ENCODE measurements at regions not wholly inside any gene's neighbourhood (a gene's known extent, or its start where the extent isn't known, plus 50 kb on each side); places are given as distances from the start of the nearest gene placed in this dataset.
"Not testable (repeated sequence)": the region's sequence is repeated elsewhere in the genome, so short reads cannot be mapped to it uniquely, and the experiment has no call there.

- peak in 2 of 3 donors; percentile 27 to 64 for DNase-seq
- H3K4me3 ChIP-seq = no peak overlapping the region
- H3K4me1 ChIP-seq (ENCODE audit: control insufficient read depth in 5 of 5, insufficient read depth in 5 of 5, low read length in 5 of 5) = no peaks in the 10 kb centered on the region
- no peak for TF ChIP-seq CTCF (IDR thresholded peaks at IDR 0.05; ENCODE audit: control extremely low read depth, extremely low read depth)
- no peaks in the 10 kb centered on the region for H3K9me3 ChIP-seq (ENCODE audit: control insufficient read depth in 4 of 4, insufficient read depth in 3 of 4, low read length in 3 of 4)
- H3K36me3 ChIP-seq (ENCODE audit: control insufficient read depth in 4 of 4, insufficient read depth in 4 of 4, low read length in 4 of 4) = no peaks in the 10 kb centered on the region
- H3K27ac ChIP-seq (ENCODE audit: low read depth in 1 of 2, low read length in 1 of 2) = no peak overlapping the region
- H3K9ac ChIP-seq (ENCODE audit: insufficient read depth in 1 of 2, low read length in 2 of 2) = no peak overlapping the region
- H3K27me3 ChIP-seq (ENCODE audit: control insufficient read depth in 3 of 3, insufficient read depth in 3 of 3, low read length in 2 of 3) = no peaks in the 10 kb centered on the region
- ATAC-seq (ENCODE audit: insufficient read depth, low FRiP score) = no peak
- 83 to 89% methylated on average over 2 of the region's 2 CpGs for WGBS, 2 donors
These were observed 560.8 kb upstream of the FAM98A start for GRCh38 chr2:34159901-34160300.

- no peak overlapping the region for H3K9ac ChIP-seq (ENCODE audit: insufficient read depth in 1 of 2, low read length in 2 of 2)
- no peaks in the 10 kb centered on the region for H3K36me3 ChIP-seq (ENCODE audit: control insufficient read depth in 4 of 4, insufficient read depth in 4 of 4, low read length in 4 of 4)
- 83 to 84% methylated on average over 1 of the region's 1 CpG for WGBS, 2 donors
- DNase-seq (no peak), ATAC-seq (ENCODE audit: insufficient read depth, low FRiP score) (no peak)
- no peak overlapping the region for H3K4me3 ChIP-seq
- H3K4me1 ChIP-seq (ENCODE audit: control insufficient read depth in 5 of 5, insufficient read depth in 5 of 5, low read length in 5 of 5) = no peaks in the 10 kb centered on the region
- no peak overlapping the region for H3K27ac ChIP-seq (ENCODE audit: low read depth in 1 of 2, low read length in 1 of 2)
- no peaks in the 10 kb centered on the region for H3K27me3 ChIP-seq (ENCODE audit: control insufficient read depth in 3 of 3, insufficient read depth in 3 of 3, low read length in 2 of 3)
- no peaks in the 10 kb centered on the region for H3K9me3 ChIP-seq (ENCODE audit: control insufficient read depth in 4 of 4, insufficient read depth in 3 of 4, low read length in 3 of 4)
- no peak for TF ChIP-seq CTCF (IDR thresholded peaks at IDR 0.05; ENCODE audit: control extremely low read depth, extremely low read depth)
These were observed 554.4 kb upstream of the FAM98A start for GRCh38 chr2:34153484-34153883.

DNA sequence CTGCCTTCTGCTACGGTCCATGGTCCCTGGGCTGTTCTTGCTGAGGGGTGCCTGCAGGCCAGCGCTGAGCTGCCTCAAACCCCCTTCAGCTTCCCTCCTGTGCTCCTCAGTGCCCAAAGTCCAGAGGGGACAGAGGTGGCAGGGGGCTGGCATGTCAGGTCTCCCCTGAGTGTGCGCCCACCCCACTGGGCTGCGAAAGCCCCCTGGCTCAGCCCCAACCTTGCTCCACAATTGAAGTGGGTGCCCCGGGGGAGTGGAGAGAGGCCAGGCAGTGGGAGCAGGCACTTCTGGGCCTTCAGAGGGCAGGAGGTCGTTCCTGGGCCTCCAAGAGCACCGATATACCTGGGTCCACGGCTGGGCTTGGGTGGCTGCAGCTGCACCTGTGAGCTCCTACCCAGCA is 548.7 kb upstream of the FAM98A start:
- Histone ChIP-seq H3K9ac (ENCODE audit: insufficient read depth in 1 of 2, low read length in 2 of 2) (no peak overlapping the region), H3K36me3 (ENCODE audit: control insufficient read depth in 4 of 4, insufficient read depth in 4 of 4, low read length in 4 of 4) (no peaks in the 10 kb centered on the region), H3K27ac (ENCODE audit: low read depth in 1 of 2, low read length in 1 of 2) (no peak overlapping the region), H3K4me3 (no peak overlapping the region), H3K9me3 (ENCODE audit: control insufficient read depth in 4 of 4, insufficient read depth in 3 of 4, low read length in 3 of 4) (peaks cover 0 to 1% (median 0%) of the 10 kb centered on the region in 4 donors), H3K27me3 (ENCODE audit: control insufficient read depth in 3 of 3, insufficient read depth in 3 of 3, low read length in 2 of 3) (no peaks in the 10 kb centered on the region), H3K4me1 (ENCODE audit: control insufficient read depth in 5 of 5, insufficient read depth in 5 of 5, low read length in 5 of 5) (no peaks in the 10 kb centered on the region)
- ATAC-seq (ENCODE audit: insufficient read depth, low FRiP score) (no peak), DNase-seq (no peak)
- TF ChIP-seq CTCF (IDR thresholded peaks at IDR 0.05; ENCODE audit: control extremely low read depth, extremely low read depth) = no peak
- 92 to 93% methylated on average over 8 of the region's 8 CpGs for WGBS, 2 donors

DNA sequence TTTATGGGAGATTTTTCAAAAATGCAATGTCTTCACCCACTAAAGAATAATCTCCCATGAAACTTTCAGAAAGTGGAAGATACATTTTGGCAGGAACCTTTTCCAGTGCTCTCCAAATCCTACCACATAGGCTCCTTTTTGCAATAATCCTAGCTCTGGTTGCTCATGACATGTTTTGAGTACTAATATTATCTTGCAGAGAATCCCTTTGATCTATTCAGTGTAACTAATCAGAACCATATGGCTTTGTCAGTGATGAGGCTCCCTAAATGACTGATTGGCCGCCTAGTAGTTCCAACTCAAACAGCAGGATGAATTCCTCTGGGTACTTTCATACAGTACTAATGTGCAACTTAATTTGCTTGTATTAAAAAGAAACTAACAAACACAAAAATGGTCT is 544.0 kb upstream of the FAM98A start:
- Histone ChIP-seq H3K36me3 (ENCODE audit: control insufficient read depth in 4 of 4, insufficient read depth in 4 of 4, low read length in 4 of 4) (no peaks in the 10 kb centered on the region), H3K4me1 (ENCODE audit: control insufficient read depth in 5 of 5, insufficient read depth in 5 of 5, low read length in 5 of 5) (no peaks in the 10 kb centered on the region), H3K27me3 (ENCODE audit: control insufficient read depth in 3 of 3, insufficient read depth in 3 of 3, low read length in 2 of 3) (no peaks in the 10 kb centered on the region), H3K9me3 (ENCODE audit: control insufficient read depth in 4 of 4, insufficient read depth in 3 of 4, low read length in 3 of 4) (peaks cover 0 to 3% (median 0%) of the 10 kb centered on the region in 4 donors), H3K4me3 (no peak overlapping the region), H3K27ac (ENCODE audit: low read depth in 1 of 2, low read length in 1 of 2) (no peak overlapping the region), H3K9ac (ENCODE audit: insufficient read depth in 1 of 2, low read length in 2 of 2) (no peak overlapping the region)
- DNase-seq = peak in 2 of 3 donors; percentile 7 to 31
- no peak for TF ChIP-seq CTCF (IDR thresholded peaks at IDR 0.05; ENCODE audit: control extremely low read depth, extremely low read depth)
- no peak for ATAC-seq (ENCODE audit: insufficient read depth, low FRiP score)
- 76 to 78% methylated on average over 1 of the region's 1 CpG for WGBS, 2 donors

DNA sequence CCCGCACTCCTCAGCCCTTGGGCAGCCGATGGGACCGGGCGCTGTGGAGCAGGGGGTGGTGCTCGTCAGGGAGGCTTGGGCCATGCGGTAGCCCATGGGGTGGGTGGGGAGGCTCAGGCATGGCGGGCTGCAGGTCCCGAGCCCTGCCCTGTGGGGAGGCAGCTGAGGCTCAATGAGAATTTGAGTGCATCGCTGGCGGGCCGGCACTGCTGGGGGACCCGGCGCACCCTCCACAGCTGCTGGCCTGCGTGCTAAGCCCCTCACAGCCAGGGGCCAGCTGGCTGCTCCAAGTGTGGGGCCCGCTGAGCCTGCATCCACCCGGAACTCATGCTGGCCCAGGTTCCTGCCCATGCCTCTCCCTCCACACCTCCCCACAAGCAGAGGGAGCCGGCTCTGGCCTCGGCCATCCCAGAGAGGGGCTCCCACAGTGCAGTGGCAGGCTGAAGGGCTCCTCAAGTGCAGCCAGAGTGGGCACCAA is 543.5 kb upstream of the FAM98A start:
- not testable (repeated sequence) for H3K4me1 ChIP-seq (ENCODE audit: control insufficient read depth in 5 of 5, insufficient read depth in 5 of 5, low read length in 5 of 5); H3K27ac ChIP-seq (ENCODE audit: low read depth in 1 of 2, low read length in 1 of 2); H3K4me3 ChIP-seq; H3K9me3 ChIP-seq (ENCODE audit: control insufficient read depth in 4 of 4, insufficient read depth in 3 of 4, low read length in 3 of 4); H3K9ac ChIP-seq (ENCODE audit: insufficient read depth in 1 of 2, low read length in 2 of 2); DNase-seq; ATAC-seq (ENCODE audit: insufficient read depth, low FRiP score); H3K36me3 ChIP-seq (ENCODE audit: control insufficient read depth in 4 of 4, insufficient read depth in 4 of 4, low read length in 4 of 4); H3K27me3 ChIP-seq (ENCODE audit: control insufficient read depth in 3 of 3, insufficient read depth in 3 of 3, low read length in 2 of 3)
- 94 to 96% methylated on average over 18 of the region's 18 CpGs for WGBS, 2 donors

DNA sequence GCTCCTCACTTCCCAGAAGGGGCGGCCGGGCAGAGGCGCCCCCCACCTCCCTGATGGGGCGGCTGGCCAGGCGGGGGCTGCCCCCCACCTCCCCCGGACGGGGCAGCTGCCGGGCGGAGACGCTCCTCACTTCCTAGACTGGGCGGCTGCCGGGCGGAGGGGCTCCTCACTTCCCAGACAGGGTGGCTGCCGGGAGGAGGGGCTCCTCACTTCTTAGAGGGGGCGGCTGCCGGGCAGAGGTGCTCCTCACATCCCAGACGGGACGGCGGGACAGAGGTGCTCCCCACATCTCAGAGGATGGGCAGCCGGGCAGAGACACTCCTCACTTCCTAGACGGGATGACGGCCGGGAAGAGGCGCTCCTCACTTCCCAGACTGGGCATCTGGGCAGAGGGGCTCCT is 534.0 kb upstream of the FAM98A start:
- H3K27ac ChIP-seq (ENCODE audit: low read depth in 1 of 2, low read length in 1 of 2); H3K4me1 ChIP-seq (ENCODE audit: control insufficient read depth in 5 of 5, insufficient read depth in 5 of 5, low read length in 5 of 5); H3K4me3 ChIP-seq; H3K27me3 ChIP-seq (ENCODE audit: control insufficient read depth in 3 of 3, insufficient read depth in 3 of 3, low read length in 2 of 3); ATAC-seq (ENCODE audit: insufficient read depth, low FRiP score); H3K36me3 ChIP-seq (ENCODE audit: control insufficient read depth in 4 of 4, insufficient read depth in 4 of 4, low read length in 4 of 4); DNase-seq; H3K9ac ChIP-seq (ENCODE audit: insufficient read depth in 1 of 2, low read length in 2 of 2); H3K9me3 ChIP-seq (ENCODE audit: control insufficient read depth in 4 of 4, insufficient read depth in 3 of 4, low read length in 3 of 4): not testable (repeated sequence)
- WGBS, 2 donors = 95 to 98% methylated on average over 24 of the region's 24 CpGs

All from lung (tissue), 11 donors.